ENCODE measurements at regions not wholly inside any gene's neighbourhood (a gene's known extent, or its start where the extent isn't known, plus 50 kb on each side); places are given as distances from the start of the nearest gene placed in this dataset.

- Mint-ChIP-seq H3K4me3 (no peak overlapping the region), H3K9me3 (no peaks in the 10 kb centered on the region), H3K36me3 (ENCODE audit: low read depth) (no peaks in the 10 kb centered on the region), H3K4me1 (ENCODE audit: low read depth) (no peaks in the 10 kb centered on the region), H3K27me3 (no peaks in the 10 kb centered on the region), H3K27ac (no peak overlapping the region)
These were observed 119.7 kb upstream of the THRB start for GRCh38 chr3:24614359-24614758.

- no peaks in the 10 kb centered on the region for H3K9me3 Mint-ChIP-seq
- no peak overlapping the region for H3K4me3 Mint-ChIP-seq
- H3K27me3 Mint-ChIP-seq, result no peaks in the 10 kb centered on the region
- H3K4me1 Mint-ChIP-seq (ENCODE audit: low read depth), result no peaks in the 10 kb centered on the region
- no peak overlapping the region for H3K27ac Mint-ChIP-seq
- H3K36me3 Mint-ChIP-seq (ENCODE audit: low read depth), result no peaks in the 10 kb centered on the region
These were observed 120.5 kb upstream of the THRB start for GRCh38 chr3:24615177-24615576.

- Mint-ChIP-seq H3K4me1 (ENCODE audit: low read depth) (no peaks in the 10 kb centered on the region), H3K9me3 (no peaks in the 10 kb centered on the region), H3K27me3 (no peaks in the 10 kb centered on the region), H3K27ac (no peak overlapping the region), H3K4me3 (no peak overlapping the region), H3K36me3 (ENCODE audit: low read depth) (no peaks in the 10 kb centered on the region)
These were observed 121.6 kb upstream of the THRB start for GRCh38 chr3:24616110-24616829.

- Mint-ChIP-seq H3K27me3 (no peaks in the 10 kb centered on the region), H3K36me3 (ENCODE audit: low read depth) (no peaks in the 10 kb centered on the region), H3K27ac (no peak overlapping the region), H3K9me3 (no peaks in the 10 kb centered on the region), H3K4me3 (no peak overlapping the region), H3K4me1 (ENCODE audit: low read depth) (no peaks in the 10 kb centered on the region)
These were observed 127.5 kb upstream of the THRB start for GRCh38 chr3:24622138-24622537.

- Mint-ChIP-seq H3K27me3 (no peaks in the 10 kb centered on the region), H3K27ac (no peak overlapping the region), H3K4me3 (no peak overlapping the region), H3K9me3 (no peaks in the 10 kb centered on the region), H3K36me3 (ENCODE audit: low read depth) (no peaks in the 10 kb centered on the region), H3K4me1 (ENCODE audit: low read depth) (no peaks in the 10 kb centered on the region)
These were observed 128.1 kb upstream of the THRB start for GRCh38 chr3:24622696-24623225.

- H3K4me1 Mint-ChIP-seq (ENCODE audit: low read depth), result no peaks in the 10 kb centered on the region
- no peaks in the 10 kb centered on the region for H3K36me3 Mint-ChIP-seq (ENCODE audit: low read depth)
- H3K9me3 Mint-ChIP-seq, result no peaks in the 10 kb centered on the region
- H3K27me3 Mint-ChIP-seq, result no peaks in the 10 kb centered on the region
- H3K4me3 Mint-ChIP-seq, result no peak overlapping the region
- H3K27ac Mint-ChIP-seq, result no peak overlapping the region
These were observed 129.0 kb upstream of the THRB start for GRCh38 chr3:24623657-24624056.

GRCh38 chr3:24624938-24625681 is 130.5 kb upstream of the THRB start:
- Mint-ChIP-seq H3K4me1 (ENCODE audit: low read depth) (no peaks in the 10 kb centered on the region), H3K4me3 (no peak overlapping the region), H3K27me3 (no peaks in the 10 kb centered on the region), H3K9me3 (no peaks in the 10 kb centered on the region), H3K36me3 (ENCODE audit: low read depth) (no peaks in the 10 kb centered on the region), H3K27ac (no peak overlapping the region)

- H3K4me1 Mint-ChIP-seq (ENCODE audit: low read depth), result no peaks in the 10 kb centered on the region
- no peak overlapping the region for H3K4me3 Mint-ChIP-seq
- H3K9me3 Mint-ChIP-seq, result peaks cover 5% of the 10 kb centered on the region
- no peak overlapping the region for H3K27ac Mint-ChIP-seq
- no peaks in the 10 kb centered on the region for H3K36me3 Mint-ChIP-seq (ENCODE audit: low read depth)
- no peaks in the 10 kb centered on the region for H3K27me3 Mint-ChIP-seq
These were observed 134.0 kb upstream of the THRB start for GRCh38 chr3:24628523-24629258.

GRCh38 chr3:24631481-24631880 is 136.8 kb upstream of the THRB start:
- Mint-ChIP-seq H3K36me3 (ENCODE audit: low read depth) (no peaks in the 10 kb centered on the region), H3K9me3 (peaks cover 14% of the 10 kb centered on the region), H3K27ac (no peak overlapping the region), H3K4me1 (ENCODE audit: low read depth) (no peaks in the 10 kb centered on the region), H3K4me3 (no peak overlapping the region), H3K27me3 (no peaks in the 10 kb centered on the region)

- H3K27ac Mint-ChIP-seq, result no peak overlapping the region
- peaks cover 9% of the 10 kb centered on the region for H3K9me3 Mint-ChIP-seq
- H3K27me3 Mint-ChIP-seq, result no peaks in the 10 kb centered on the region
- H3K4me3 Mint-ChIP-seq, result no peak overlapping the region
- no peaks in the 10 kb centered on the region for H3K36me3 Mint-ChIP-seq (ENCODE audit: low read depth)
- no peaks in the 10 kb centered on the region for H3K4me1 Mint-ChIP-seq (ENCODE audit: low read depth)
These were observed 144.4 kb upstream of the THRB start for GRCh38 chr3:24639061-24639460.

- Mint-ChIP-seq H3K4me3 (no peak overlapping the region), H3K9me3 (peaks cover 8% of the 10 kb centered on the region), H3K27me3 (no peaks in the 10 kb centered on the region), H3K36me3 (ENCODE audit: low read depth) (no peaks in the 10 kb centered on the region), H3K27ac (no peak overlapping the region), H3K4me1 (ENCODE audit: low read depth) (no peaks in the 10 kb centered on the region)
These were observed 145.1 kb upstream of the THRB start for GRCh38 chr3:24639481-24640329.

- no peak overlapping the region for H3K4me3 Mint-ChIP-seq
- no peaks in the 10 kb centered on the region for H3K27me3 Mint-ChIP-seq
- H3K9me3 Mint-ChIP-seq, result peaks cover 4% of the 10 kb centered on the region
- no peaks in the 10 kb centered on the region for H3K36me3 Mint-ChIP-seq (ENCODE audit: low read depth)
- no peak overlapping the region for H3K27ac Mint-ChIP-seq
- no peaks in the 10 kb centered on the region for H3K4me1 Mint-ChIP-seq (ENCODE audit: low read depth)
These were observed 145.8 kb upstream of the THRB start for GRCh38 chr3:24640330-24640877.

- H3K27ac Mint-ChIP-seq, result no peak overlapping the region
- H3K9me3 Mint-ChIP-seq, result no peaks in the 10 kb centered on the region
- H3K4me3 Mint-ChIP-seq, result no peak overlapping the region
- no peaks in the 10 kb centered on the region for H3K27me3 Mint-ChIP-seq
- H3K36me3 Mint-ChIP-seq (ENCODE audit: low read depth), result no peaks in the 10 kb centered on the region
- no peaks in the 10 kb centered on the region for H3K4me1 Mint-ChIP-seq (ENCODE audit: low read depth)
These were observed 147.0 kb upstream of the THRB start for GRCh38 chr3:24641628-24642027.

GRCh38 chr3:24645047-24645446 is 150.4 kb upstream of the THRB start:
- no peaks in the 10 kb centered on the region for H3K27me3 Mint-ChIP-seq
- H3K4me3 Mint-ChIP-seq, result no peak overlapping the region
- no peaks in the 10 kb centered on the region for H3K9me3 Mint-ChIP-seq
- H3K4me1 Mint-ChIP-seq (ENCODE audit: low read depth), result no peaks in the 10 kb centered on the region
- H3K36me3 Mint-ChIP-seq (ENCODE audit: low read depth), result no peaks in the 10 kb centered on the region
- no peak overlapping the region for H3K27ac Mint-ChIP-seq

Measured in stimulated activated naive CD8-positive, alpha-beta T cell treated with anti-CD3 and anti-CD28 coated beads, Interleukin-15, Interleukin-2, amounts not matched to agents 100 ng/mL and 50 ng/mL, for 24 hours (primary cell).